Body of pancreas (tissue), 4 donors: ENCODE measurements at regions not wholly inside any gene's neighbourhood (a gene's known extent, or its start where the extent isn't known, plus 50 kb on each side); places are given as distances from the start of the nearest gene placed in this dataset.

Source experiments
- ATAC-seq: fragments of 150-250 bp; one replicate; pipeline ENCODE4 v1.9.1; 2016
- DNase-seq, 4 donors: peaks; one replicate each; pipeline ENCODE4 v3.0.0-alpha.2; 2019
- H3K27ac ChIP-seq, 4 donors: fragments of 200-600 bp; sonication (generic); 1 replicate in 3 of 4; 2 replicates in 1 of 4; pipeline versions ENCODE4 v1.5.1 to v1.6.1; 2016 to 2019; ENCODE audit warnings: mild to moderate bottlenecking in 1 of 4, mixed read lengths in 1 of 4, moderate library complexity in 1 of 4
- H3K27me3 ChIP-seq, 2 donors: fragments of 200-600 bp; sonication (generic); one replicate each; pipeline ENCODE4 v1.6.0; 2016; ENCODE audit warnings: mild to moderate bottlenecking in 1 of 2
- H3K36me3 ChIP-seq, 2 donors: fragments of 200-600 bp; sonication (generic); replicated peaks in 1 of 2; 2 replicates each; pipeline ENCODE4 v1.5.1; 2016; ENCODE audit warnings: low read depth in 2 of 2; ENCODE audit not compliant: insufficient read depth in 1 of 2
- H3K4me1 ChIP-seq: fragments of 200-600 bp; sonication (generic); one replicate; pipeline ENCODE4 v1.6.0; 2016
- H3K4me3 ChIP-seq, 2 donors: fragments of 200-600 bp; sonication (generic); 1 replicate in 1 of 2; 2 replicates in 1 of 2; pipeline ENCODE4 v1.5.1; 2016 to 2019
- H3K9me3 ChIP-seq, 3 donors: fragments of 200-600 bp; sonication (generic); 1 replicate in 2 of 3; 2 replicates in 1 of 3; pipeline ENCODE4 v1.5.1; 2016
- POLR2A ChIP-seq, 3 donors: fragments of 450-650 bp; IDR thresholded peaks; one replicate each; pipeline ENCODE4 v1.6.1; 2016; ENCODE audit warnings: antibody characterized with exemption in 3 of 3, mild to moderate bottlenecking in 2 of 3
- WGBS, 2 donors: methylation state at CpG; one replicate each; pipeline ENCODE4 v1.1.5; 2017; 5-methylcytosine and 5-hydroxymethylcytosine counted together
- intact Hi-C: fragments of 100-400 bp; cut with DNase I; formaldehyde crosslinking; loops from one replicate; pipeline ENCODE4 v1.15.1; 2023
- TF ChIP-seq, protein P1 (sequence below), 7 experiments: fragments of 450-650 bp in 4 of 7; fragments of 200-600 bp in 3 of 7; sonication (generic) in 3 of 7; IDR thresholded peaks; one replicate each; pipeline ENCODE4 v1.5.1; 2016 to 2019; ENCODE audit warnings: antibody characterized with exemption in 7 of 7

DNA sequence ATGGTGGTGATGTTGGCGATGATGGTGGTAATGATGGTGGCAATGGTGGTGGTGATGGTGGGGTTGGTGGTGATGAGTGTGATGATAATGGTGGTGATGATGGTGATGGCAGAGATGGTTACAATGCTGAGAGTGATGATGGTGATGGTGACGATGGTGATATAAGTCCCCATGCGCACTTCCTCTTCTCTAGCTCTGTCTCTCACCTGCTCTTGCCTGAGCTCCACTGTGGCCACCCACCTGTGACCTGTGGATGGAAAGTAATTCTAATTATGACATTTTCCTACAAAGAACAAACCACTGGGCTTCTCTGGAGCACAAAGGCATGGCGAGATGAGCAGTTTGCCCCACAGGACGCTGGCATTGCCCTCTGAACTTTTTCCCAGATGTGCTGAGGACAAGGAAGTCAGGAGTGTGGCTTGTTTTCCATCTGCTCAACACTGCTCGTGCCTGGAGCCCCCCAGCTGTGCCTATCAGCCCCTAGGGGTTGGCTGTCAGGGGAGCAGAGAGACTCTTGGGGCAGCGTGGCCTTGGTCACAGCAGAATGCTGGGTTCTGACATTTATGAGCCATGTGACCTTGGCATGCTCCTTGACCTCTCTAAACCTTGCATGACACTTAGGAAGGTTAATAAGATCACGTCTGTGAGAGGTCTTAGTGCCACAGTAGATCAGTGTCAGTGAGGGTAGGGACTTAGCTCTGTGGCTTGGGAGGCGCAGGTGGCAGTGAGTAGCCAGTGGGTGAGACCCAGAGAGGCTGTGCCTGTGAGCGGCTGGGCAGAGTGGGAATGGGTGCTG is 68.4 kb downstream of the RRM2 start:
- ATAC-seq (no peak), DNase-seq (no peak)
- H3K9me3 ChIP-seq: no peaks in the 10 kb centered on the region
- H3K27ac ChIP-seq: no peak overlapping the region
- H3K4me3 ChIP-seq: no peak overlapping the region
- H3K36me3 ChIP-seq: no peaks in the 10 kb centered on the region
- H3K4me1 ChIP-seq: no peaks in the 10 kb centered on the region
- intact Hi-C loops: no loop called here
- no peaks in the 10 kb centered on the region for H3K27me3 ChIP-seq
- TF ChIP-seq POLR2A (IDR thresholded peaks at IDR 0.05): no peak
- TF ChIP-seq, protein P1, sequence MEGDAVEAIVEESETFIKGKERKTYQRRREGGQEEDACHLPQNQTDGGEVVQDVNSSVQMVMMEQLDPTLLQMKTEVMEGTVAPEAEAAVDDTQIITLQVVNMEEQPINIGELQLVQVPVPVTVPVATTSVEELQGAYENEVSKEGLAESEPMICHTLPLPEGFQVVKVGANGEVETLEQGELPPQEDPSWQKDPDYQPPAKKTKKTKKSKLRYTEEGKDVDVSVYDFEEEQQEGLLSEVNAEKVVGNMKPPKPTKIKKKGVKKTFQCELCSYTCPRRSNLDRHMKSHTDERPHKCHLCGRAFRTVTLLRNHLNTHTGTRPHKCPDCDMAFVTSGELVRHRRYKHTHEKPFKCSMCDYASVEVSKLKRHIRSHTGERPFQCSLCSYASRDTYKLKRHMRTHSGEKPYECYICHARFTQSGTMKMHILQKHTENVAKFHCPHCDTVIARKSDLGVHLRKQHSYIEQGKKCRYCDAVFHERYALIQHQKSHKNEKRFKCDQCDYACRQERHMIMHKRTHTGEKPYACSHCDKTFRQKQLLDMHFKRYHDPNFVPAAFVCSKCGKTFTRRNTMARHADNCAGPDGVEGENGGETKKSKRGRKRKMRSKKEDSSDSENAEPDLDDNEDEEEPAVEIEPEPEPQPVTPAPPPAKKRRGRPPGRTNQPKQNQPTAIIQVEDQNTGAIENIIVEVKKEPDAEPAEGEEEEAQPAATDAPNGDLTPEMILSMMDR (IDR thresholded peaks at IDR 0.05): no peak
- 76 to 85% methylated on average over 9 to 10 of the region's 10 CpGs for WGBS, 2 donors

DNA sequence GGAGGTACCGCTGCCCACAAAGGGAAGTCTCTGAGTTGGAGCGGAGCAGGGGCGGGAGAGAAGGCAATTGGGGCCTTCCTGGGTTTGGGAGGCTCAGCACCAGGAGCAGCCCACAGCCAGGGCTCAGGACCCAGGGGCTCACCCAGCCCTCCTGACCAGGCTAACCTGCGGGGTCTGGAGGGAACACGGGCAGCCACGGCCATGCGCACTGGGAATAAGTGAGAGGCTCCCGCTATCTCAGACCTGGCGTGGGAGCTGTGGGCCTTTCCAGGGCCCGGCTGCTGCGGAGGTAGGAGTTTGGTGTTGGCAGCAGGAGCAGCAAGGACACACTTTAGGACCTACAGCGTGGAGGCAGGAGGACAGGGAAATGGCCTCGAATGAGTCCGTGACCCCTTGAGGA is 69.0 kb downstream of the RRM2 start:
- Histone ChIP-seq H3K4me1 (no peaks in the 10 kb centered on the region), H3K9me3 (no peaks in the 10 kb centered on the region), H3K36me3 (no peaks in the 10 kb centered on the region), H3K27me3 (no peaks in the 10 kb centered on the region), H3K4me3 (no peak overlapping the region), H3K27ac (no peak overlapping the region)
- intact Hi-C loops: no loop called here
- TF ChIP-seq, protein P1 (IDR thresholded peaks at IDR 0.05): no peak
- TF ChIP-seq POLR2A (IDR thresholded peaks at IDR 0.05): no peak
- WGBS, 2 donors: 95 to 98% methylated on average over 14 of the region's 14 CpGs
- DNase-seq (no peak), ATAC-seq (no peak)

DNA sequence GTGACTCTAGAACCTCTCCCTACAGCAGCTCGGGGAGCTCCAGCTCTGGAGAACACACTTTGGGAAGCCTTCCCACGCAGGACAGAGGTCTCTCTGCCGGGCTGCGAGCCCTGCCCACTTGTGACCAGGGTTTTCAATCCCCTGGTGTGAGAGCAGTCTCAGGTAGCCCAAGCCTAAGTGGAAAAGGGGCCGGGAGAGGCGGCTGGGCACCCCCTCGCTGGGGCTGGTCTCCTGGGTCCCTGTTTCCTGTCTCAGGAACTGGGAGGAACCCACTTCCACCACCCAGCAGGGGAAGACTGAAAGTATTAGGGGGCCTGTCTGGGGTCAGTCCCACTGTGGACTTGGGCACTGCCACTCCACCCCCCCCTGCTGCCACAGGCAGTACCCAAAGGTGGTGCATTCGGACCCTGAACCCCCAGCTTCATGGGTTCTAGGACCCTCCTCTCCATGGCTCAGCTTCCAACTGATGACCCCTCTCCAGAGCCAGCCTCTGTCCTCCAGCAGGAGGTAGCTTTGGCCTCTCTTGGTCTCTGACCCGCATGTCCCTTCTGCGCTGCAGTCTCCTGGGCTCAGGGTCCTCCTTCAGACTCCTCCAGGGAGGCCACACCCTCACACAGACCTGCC is 70.0 kb downstream of the RRM2 start:
- WGBS, 2 donors: 93% methylated on average over 3 to 10 of the region's 10 CpGs
- TF ChIP-seq, protein P1 (IDR thresholded peaks at IDR 0.05): no peak
- TF ChIP-seq POLR2A (IDR thresholded peaks at IDR 0.05): no peak
- intact Hi-C loops: no loop called here
- Histone ChIP-seq H3K36me3 (no peaks in the 10 kb centered on the region), H3K27ac (no peak overlapping the region), H3K9me3 (no peaks in the 10 kb centered on the region), H3K4me3 (no peak overlapping the region), H3K27me3 (no peaks in the 10 kb centered on the region), H3K4me1 (no peaks in the 10 kb centered on the region)
- ATAC-seq: no peak
- DNase-seq: no peak

DNA sequence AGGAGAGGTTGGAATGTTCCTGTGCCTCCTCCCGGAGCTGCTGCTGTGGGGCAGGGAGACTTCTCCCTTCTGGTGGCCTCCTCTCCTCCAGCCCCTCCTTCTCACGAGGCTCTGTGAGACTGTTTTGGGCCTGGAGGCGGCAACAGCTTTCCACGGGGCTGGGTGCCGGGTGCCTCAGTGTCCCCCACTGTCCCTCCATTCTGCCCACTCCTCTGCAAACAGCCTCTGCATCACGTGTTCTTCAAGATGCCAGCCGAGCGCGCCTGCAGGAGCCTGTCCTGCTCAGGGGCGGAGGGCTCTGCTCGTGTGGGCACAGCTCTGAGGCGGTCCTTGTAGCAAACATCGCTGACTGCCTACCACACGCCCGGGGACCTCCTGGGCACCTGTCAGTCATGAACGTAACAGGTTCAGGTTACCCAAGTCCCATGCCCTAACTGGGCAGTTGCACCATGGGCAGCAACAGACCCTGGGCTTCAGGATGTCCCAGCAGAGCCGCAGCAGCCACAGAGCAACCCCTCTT is 70.8 kb downstream of the RRM2 start:
- H3K27ac ChIP-seq: no peak overlapping the region
- intact Hi-C loops: no loop called here
- H3K36me3 ChIP-seq: no peaks in the 10 kb centered on the region
- no peak overlapping the region for H3K4me3 ChIP-seq
- TF ChIP-seq, protein P1 (IDR thresholded peaks at IDR 0.05): no peak
- TF ChIP-seq POLR2A (IDR thresholded peaks at IDR 0.05): no peak
- 85% methylated on average over 10 to 17 of the region's 17 CpGs for WGBS, 2 donors
- H3K27me3 ChIP-seq: no peaks in the 10 kb centered on the region
- DNase-seq: no peak
- H3K4me1 ChIP-seq: no peaks in the 10 kb centered on the region
- ATAC-seq: no peak
- no peaks in the 10 kb centered on the region for H3K9me3 ChIP-seq
